ENCODE measurements at regions not wholly inside any gene's neighbourhood (a gene's known extent, or its start where the extent isn't known, plus 50 kb on each side); places are given as distances from the start of the nearest gene placed in this dataset.

DNA sequence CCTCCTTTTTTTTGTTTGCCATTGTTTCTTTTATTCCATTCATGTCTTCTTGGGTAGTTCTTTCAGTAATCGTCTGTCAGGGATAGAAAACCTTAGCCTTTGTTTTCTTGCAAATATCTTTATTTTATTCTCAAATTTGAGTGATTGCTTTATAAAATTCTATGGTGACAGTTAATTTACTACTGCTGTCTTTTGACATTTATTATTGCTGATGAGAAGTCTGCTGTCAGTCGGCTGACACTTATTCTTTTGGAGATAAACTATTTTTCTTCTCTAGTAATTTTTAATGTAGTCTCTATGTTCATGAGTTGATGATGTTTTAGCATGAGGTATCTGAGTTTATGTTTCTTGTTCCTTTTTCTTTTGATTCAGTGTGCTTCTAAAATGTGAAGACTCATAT lies 983.8 kb downstream of the TTLL7 start:
- no peak for DNase-seq

DNA sequence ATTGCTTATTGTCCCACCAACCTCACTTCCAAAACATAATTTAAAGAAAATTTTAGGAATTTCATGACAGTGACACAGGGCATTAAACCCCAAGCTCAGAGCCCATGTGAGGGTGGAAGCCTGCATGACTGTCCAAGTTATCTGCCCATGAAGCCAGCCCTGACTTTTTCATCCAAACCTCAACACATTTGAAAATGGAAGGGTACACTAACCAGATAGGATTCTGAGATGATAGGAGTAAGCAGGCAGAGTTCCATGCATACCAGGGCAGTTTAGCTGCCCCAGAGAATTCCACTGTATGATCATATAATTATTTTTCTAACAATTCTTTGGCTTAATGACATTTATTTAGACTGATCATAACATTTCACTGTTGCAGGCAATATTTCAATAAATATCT lies 986.0 kb downstream of the TTLL7 start:
- no peak for DNase-seq

DNA sequence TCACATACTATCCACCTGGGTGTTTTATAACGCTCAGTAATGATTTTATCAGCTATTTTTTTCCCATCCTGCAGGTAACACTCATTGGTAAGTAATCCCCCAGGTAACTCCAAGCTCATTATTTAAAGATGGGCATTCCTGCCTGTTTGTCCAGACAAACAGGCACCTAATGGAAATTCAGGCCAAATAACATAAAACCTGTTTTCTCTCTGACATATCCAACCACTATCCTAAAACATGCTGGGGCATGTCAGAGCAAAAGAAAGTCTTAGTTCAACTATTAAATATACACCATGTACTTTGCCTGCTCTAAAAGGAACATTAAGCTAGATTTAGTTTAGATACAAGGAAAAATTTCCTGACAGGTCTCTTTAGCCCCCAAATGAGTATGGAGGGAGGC lies 987.7 kb downstream of the TTLL7 start:
- DNase-seq: no peak

DNA sequence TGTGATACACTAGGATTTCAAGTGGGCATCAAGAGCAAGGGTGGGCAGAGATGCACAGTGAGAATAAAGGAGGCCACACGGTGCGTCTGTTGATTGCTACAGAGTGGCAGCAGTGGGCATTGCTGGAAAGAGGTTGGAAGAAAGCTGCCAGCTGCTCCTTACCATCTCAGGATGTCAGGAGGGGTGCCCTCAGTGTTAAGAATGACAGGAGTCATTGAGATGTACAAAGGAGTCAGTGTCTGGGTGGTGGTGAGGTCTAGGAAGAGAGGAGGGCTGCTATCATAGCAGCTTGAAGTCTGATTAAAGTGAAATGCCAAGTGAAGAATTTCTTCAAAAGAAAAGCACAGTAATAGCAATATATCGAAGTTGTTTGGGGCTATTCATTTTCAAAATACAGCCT lies 992.7 kb downstream of the TTLL7 start:
- no peak for DNase-seq

DNA sequence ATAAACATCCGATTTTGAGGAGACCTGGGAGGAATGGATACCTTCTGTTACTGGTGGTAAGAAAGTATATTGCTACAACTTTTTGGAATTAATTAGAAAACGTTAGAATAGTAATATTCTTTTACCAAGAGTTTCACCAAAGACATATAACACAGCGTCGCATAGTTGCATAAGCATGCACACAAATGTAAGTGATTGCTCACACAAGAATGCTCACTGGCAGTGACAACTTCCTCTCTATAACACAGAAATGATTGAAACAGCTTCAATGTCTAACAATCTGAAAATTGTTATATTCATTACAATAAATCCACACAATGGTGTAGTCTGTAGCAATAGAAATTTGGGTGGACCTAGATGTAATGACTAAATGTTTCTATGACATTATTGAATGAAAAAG lies 998.6 kb downstream of the TTLL7 start:
- no peak for DNase-seq

DNA sequence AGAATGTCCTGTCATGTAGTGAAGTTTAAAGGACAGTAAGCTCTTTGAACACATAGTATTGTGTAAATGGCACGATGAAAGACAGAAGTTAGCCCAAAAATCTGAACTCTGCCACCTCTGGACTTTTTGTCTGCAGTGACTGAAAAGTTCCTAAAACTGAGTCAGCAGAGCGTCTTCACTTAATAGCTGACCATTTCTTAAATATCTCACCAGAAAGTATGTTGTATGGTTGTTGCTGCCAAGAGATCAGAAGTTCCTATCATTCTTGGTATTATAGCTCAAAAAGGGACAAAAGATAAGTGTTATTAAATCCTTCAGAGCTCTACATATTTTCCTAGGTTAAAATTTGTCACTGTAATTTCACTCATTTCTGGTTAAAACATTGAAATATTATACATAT lies 1003.0 kb downstream of the TTLL7 start:
- no peak for DNase-seq

DNA sequence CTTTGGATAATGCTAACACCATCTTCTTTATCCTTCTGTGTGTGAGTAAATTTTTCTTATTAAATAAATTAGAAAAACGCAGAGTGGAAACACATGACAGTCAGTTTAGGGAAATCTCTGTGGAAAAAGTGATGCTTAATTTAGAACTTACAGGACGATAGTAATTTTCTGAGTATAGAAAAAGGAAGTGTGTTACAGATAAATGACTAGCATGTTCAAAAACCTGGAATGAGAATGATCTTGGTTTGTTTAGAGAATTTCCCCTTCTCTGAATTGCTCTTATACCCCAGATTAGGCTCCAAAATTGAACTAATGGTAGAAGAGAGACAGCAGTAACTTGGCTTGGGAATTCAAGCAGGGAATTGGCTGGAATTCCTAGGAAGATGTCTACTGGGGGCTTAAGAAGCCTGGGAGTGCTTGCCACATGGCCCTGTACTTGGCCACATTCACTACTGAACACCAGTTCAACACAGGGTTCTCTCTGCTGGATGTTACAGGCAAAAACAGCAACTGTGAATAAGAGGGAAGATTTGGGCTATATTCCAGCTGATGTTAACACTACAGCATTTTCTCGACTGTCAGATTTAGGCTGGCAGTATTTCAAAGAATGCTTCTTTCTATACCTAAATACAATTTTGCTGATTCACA lies 1004.2 kb downstream of the TTLL7 start:
- no peak for DNase-seq

DNA sequence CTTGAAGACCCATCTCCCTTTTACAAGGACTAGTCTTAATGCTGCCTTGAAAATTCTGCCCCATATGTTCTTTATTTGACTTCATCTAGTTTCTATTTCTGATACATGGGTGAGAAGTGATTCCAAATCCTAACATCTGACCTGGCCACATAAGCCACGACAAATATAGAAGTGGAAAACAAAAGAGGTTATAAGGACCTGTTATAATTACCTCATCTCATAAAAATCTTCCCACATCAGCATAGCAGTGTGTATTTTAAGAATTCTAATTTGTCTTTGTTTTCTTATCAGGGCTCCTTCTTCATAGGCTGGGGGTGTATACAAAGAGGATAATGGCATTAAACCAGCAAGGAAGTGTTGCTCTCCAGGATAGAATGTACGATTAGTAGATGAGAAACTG lies 1007.4 kb downstream of the TTLL7 start:
- no peak for DNase-seq

DNA sequence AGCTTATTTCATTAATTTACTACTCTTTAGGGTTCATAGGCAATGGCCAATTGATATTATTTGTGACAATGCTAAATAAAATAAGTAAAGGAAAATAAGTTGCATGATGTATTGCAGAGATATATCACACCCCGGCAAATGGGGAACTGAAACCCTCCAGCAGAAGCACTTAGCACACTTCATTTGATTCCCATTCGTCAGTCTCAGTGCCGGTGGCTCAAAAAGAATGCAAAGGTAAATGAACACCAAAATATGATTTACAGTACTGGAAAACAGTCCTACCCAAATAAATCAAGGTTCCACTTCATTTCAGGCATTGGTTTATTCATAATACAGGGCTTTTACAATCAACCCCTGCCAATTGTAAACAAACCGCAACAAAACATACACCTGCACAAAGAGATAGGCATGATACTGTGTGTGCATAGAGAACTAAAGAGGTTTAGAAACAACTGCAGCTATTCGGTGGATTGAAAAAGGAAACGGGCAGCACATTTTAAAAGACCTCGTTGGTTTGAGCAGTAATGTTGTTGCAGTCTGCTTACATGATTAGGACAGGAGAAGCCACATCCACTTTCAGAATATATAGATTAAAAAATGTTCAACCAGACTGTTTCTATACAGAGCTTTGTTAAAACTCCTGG lies 1019.2 kb downstream of the TTLL7 start:
- peak; percentile 67 for DNase-seq

DNA sequence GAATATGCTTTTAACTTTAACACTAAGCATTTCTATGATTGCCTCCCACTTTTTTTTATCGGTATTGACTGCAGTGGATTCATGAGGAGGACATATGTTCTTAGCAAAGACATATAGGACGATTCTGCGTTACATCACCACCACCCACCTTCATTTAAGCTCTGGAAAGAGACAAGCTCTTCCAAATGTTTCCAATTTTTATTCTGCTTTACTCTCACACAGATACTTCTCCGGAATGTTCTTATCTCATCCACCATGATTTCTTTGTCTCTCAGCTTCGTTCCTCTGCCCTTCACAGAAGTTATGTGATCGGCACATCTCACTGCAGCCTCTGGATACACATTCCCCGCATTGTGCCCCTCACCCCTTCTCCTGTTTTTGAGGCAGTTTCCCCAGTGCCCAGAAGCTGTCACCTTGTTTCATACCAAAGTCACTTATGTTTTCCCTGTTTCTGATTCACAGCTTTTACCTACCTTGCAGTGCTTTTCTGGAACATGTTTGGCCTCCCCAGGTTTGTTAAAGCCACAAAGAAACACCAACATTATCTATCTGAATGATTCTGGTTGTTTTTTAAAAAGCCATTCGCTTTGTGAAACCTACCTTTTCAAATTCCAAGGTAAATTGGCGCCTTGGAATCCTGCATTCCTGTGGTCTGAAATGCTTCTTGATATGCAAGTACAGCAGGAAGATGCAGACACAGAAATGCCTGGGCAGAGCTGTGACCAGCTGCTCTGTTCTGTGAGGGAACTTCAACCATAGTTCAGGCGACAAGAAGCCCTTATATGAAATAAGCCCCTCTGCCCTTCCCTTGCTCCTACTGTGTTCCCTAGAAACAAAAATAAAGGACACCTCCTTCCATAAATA lies 1020.2 kb downstream of the TTLL7 start:
- no peak for DNase-seq

DNA sequence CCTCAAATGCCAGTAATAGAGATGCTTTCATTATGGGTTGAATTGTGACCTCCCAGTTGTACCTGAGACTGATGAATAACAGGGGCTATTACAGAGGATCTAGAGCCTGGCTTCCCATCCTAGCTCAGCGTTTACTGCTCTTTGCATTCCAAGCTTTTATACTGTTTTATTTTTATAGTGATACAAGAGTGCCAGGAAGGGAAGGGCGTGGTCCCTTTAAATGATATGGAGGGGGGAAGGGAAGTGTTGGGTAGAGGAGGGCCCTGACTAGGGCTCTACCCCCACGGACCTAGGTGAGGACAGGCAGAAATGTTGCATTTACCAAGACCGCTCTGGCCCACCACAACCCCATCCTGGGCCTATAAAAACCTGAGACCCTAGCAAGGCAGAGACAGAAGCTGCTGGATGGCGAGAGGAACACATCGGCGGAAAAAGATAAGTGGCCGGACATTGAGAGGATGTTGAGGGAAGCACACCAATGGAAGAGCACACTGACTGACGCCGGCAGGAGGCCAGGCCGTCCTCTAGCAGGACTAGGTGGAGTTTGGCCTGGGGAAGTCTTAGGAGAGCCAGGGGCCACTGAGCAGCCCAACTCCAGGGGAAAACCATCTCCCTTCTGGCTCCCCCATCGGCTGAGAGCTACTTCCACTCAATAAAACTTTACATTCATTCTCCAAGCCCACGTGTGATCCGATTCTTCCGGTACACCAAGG lies 1025.9 kb downstream of the TTLL7 start:
- no peak for DNase-seq

DNA sequence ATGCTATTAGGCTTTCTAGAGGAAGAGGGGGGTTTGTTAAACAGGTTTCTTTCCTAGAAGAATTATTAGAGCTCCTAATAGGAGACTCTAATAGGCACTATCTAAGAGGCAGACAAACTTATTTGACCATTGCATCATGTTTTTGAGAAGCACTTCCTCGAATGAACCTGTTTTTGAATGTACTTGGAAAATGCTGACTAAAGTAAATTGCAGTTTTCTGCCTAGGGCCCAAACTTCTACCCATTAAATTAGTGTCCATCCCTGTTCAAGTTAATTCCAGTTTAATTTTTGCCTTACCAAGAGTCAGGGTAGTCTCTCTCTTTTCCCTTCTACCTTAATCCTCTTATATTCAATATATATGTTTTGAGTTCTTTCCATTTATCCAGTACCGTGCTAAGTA lies 1029.6 kb downstream of the TTLL7 start:
- no peak for DNase-seq

DNA sequence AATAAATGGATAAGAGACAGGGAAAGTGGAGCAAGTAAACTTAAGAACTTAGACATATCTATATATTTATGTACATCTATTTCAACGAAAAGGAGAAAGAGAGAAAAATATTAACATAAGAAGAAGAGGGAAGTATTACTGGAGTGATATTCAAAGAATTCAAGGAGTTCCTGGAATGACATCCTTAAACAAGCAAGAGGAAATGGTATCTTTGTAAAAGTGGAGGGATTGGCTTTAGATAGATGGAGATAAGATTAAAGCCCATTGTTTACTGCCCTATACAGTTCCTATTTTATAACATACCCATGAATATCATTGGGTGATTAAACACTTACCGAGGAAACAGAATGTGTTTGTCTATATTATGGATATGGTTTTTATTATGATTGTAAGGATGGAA lies 1036.3 kb downstream of the TTLL7 start:
- no peak for DNase-seq

DNA sequence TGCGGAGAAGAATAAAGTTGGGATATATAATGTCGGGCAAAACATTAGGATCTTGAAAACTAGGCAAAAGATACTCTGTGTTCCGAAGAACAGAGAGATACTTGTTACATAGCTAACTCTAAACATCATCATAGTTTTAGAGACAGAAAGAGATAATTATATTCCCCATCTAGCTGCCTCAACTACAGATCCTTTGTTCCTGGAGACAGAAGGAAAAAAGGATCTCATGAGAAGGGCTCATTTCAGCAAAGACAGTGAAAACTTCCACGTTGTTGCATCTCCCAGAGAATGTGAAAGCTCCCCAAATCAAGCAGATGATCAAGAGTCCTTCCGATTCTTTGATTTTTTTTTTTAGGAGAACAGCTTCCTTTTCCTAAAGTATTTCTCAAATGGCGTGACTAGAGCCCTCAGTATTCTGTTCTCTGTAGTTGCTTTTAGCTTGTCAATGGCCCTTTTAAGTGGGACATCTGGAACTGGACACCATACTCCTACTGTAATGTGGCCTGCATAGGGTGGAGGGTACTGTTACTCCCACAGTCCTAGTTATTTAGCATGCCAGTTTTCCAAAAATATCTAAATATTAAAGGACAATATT lies 1048.2 kb downstream of the TTLL7 start:
- DNase-seq: no peak

DNA sequence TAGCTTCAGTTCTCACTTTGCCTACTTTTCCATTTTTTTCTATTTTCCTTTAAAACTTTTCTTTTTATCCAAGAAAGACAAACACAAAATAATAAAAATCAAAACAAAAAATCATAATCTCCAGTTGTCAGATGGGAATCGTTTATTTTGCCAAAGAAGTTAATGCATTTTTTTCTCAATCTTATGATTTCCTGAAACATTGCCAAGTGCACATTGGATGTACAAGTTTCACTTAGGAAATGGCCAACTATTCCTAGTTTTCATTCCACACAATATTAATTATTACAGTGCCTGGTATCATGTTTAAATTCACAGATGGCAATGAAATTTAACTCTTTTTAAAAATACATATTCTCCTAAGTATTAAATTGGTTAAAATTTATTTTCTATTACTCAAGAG lies 1050.5 kb downstream of the TTLL7 start:
- no peak for DNase-seq

DNA sequence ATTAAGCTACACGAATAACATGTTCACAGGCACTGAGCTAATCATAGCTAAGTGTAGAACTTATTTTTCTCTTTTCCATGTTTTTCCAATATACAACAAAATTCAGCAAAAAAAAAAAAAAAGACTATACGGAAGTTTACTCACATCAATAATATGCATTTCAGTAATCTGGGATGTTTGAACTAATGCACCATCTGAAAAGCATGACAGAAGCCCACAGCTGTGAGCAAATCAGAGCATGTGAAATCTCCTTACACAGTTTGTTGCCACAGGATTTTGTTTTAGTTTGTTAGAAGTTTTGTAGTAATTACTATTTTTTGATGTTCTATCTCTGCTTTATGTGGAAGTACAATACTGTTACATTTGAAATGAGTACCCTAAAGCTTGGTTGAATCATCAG lies 1051.7 kb downstream of the TTLL7 start:
- no peak for DNase-seq

DNA sequence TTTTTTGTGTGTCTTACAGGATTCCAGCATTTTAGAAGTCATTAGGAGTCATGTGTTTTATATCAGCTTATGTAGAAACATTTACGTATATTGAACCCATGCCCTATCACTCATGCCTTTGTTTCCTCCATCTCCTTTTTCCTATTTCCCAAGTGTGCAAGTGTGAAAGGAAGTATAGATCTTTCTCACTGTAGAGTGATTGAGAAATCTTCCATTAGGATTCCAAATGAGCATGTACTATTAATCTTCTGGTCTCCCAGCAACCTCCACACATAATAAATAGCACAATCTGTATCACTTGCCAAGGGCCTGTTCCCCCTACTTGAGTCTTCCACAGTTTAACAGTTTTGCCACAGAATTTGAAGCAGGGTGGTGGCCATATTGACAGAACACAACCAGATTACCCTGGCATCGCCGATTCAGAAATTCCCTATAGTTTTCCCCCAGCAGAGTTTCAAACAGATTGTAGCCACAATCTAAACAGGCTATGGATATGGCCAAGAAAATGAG lies 1052.8 kb downstream of the TTLL7 start:
- no peak for DNase-seq

DNA sequence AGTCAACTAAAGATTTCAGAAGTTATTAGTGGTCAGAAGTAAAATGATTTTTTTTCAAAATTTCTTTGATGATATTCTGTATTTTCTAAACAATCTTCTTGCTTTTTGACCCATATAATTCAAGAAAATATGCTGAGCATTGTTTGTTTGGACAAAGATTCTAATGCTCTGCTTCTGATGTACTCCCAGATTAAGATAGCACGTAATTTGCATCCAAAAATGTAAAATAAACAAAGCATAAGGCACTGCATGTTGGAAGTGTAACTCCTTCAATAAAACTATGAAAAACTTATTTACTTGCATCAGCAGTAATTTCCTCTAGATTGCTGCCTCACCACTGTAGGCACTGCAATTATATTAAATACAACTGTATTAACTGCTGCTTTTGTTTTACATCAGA lies 1054.1 kb downstream of the TTLL7 start:
- no peak for DNase-seq

DNA sequence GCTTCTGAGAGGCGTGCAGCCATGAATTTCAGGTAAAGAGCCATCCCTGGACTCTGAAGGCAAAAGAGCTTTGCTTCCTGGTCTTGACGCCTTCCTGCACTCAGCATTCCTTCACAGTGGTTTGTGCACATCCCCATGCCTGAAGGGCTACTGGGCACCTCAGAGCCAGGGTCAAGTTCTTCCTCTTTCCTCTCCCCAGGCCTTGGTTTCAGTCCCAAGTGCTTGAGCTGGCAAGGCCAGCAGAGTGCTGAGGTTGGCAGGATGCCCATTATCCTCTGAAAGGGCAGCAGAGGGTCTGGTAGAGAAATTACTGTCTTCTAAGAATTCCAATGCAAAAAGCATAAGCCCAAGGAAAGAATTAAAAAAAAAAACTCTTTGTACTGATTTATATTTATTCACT lies 1064.9 kb downstream of the TTLL7 start:
- DNase-seq: no peak

DNA sequence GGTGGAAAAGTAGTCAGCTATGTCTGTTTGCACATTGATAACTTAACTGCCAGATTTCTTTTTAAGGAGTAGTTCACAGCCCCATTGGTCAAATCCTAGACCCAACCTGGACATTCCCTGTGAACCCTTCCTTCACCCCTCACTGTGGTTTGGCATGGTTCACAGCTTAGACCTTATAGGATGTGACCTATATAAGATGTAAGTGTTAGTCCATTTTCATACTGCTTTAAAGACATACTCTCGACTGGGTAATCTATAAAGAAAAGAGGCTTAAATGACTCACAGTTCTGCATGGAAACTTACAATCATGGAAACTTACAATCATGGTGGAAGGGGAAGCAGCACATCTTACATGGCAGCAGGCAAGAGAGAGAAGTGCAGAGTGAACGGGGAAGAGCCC lies 1066.2 kb downstream of the TTLL7 start:
- DNase-seq: no peak

DNA sequence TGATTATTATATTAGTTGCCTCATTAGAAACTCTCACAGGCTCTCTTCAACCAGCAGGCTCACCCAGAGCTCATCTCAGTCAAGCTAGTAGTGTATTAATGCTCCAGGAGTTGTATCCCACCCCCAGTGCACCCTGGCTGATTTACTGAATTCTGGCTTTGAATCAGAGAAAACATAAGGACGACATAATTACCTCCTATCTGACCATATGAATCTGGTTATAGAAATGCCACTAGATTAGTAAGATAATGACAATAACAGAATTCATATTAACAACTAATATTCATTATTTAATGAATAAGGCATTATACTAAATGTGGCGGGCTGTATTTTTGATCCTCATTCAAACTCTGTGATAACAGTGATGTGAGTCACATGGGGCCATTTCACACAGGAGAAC lies 1066.7 kb downstream of the TTLL7 start:
- no peak for DNase-seq

DNA sequence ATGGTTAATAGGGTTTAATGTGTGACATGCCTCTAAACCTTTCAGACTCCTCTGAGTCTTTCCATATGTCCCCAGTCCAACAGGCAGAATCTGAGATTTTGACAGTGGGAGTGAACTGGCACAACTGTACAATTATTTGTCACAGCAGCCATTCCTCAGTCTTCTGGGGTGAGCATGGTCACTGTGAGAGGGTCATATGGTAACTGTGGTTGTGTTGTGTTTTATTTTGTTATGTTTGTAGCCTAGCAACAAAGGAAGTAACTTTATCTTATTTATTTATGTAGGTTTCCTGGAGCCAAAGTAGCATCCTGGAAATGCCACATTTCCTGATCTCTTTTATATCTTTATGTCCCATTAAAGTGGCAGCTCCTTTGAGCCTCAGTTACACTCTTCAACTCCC lies 1067.9 kb downstream of the TTLL7 start:
- no peak for DNase-seq

DNA sequence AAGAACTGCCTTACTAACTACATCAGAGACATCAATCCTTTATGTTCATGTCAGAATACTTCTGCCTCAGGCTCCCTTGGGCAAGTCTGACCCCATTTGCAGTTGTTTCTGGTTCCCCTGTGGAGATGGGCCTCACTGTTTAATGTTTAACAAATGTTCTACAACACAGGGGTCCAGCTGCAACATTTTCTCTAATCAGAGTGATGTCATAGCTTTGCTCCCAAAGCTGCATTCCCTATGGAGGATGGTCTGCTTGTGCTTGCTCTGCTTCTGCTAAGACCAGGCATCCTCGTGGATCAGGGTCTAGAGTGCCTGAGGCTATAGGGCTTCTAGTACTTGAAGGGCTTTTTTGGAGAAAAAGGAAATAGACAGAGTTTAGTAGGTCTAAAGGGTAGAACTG lies 1071.2 kb downstream of the TTLL7 start:
- no peak for DNase-seq

All from NCI-H2081 treated with DMSO at 0.1 percent for 48 hours (cell line).